ENCODE measurements at regions not wholly inside any gene's neighbourhood (a gene's known extent, or its start where the extent isn't known, plus 50 kb on each side); places are given as distances from the start of the nearest gene placed in this dataset.

- TF ChIP-seq POLR2AphosphoS5 (IDR thresholded peaks at IDR 0.05; ENCODE audit: insufficient read depth, low read depth, low read length) (no peak), CTCF (IDR thresholded peaks at IDR 0.05; ENCODE audit: extremely low read depth in 1 of 2, insufficient read depth in 1 of 2, low read depth in 1 of 2, low read length in 2 of 2) (no peak), POLR2A (IDR thresholded peaks at IDR 0.05; ENCODE audit: low read depth, low read length) (no peak), EZH2 (IDR thresholded peaks at IDR 0.05; ENCODE audit: borderline replicate concordance, low read depth, low read length, severe bottlenecking) (no peak), FOS (IDR thresholded peaks at IDR 0.05; ENCODE audit: borderline replicate concordance, insufficient read depth, low read length) (no peak), JUN (IDR thresholded peaks at IDR 0.05; ENCODE audit: borderline replicate concordance, insufficient read depth, insufficient read length, low read depth) (no peak), GATA2 (IDR thresholded peaks at IDR 0.05; ENCODE audit: insufficient read depth, insufficient read length, low read depth, low read length) (no peak), MAX (IDR thresholded peaks at IDR 0.05; ENCODE audit: insufficient read depth, insufficient read length) (no peak), MYC (IDR thresholded peaks at IDR 0.05; ENCODE audit: low read depth, low read length) (no peak)
Observed at GRCh38 chr12:90827567-90827966, 127.4 kb downstream of the CCER1 start.
